Esophagus (tissue), 2 donors: ENCODE measurements at regions not wholly inside any gene's neighbourhood (a gene's known extent, or its start where the extent isn't known, plus 50 kb on each side); places are given as distances from the start of the nearest gene placed in this dataset.
"Not testable (repeated sequence)": the region's sequence is repeated elsewhere in the genome, so short reads cannot be mapped to it uniquely, and the experiment has no call there.

Experiments
- H3K27ac ChIP-seq, 2 donors: one replicate each; pipeline ENCODE4 v1.5.1; 2013; ENCODE audit warnings: low read depth in 2 of 2, mild to moderate bottlenecking in 2 of 2, inconsistent platforms in 1 of 2, low read length in 1 of 2, moderate library complexity in 1 of 2
- H3K27me3 ChIP-seq, 2 donors: one replicate each; pipeline ENCODE4 v1.6.1; 2013; ENCODE audit warnings: low read length in 2 of 2, control low read depth in 1 of 2, mild to moderate bottlenecking in 1 of 2; ENCODE audit not compliant: insufficient read depth in 2 of 2, control insufficient read depth in 1 of 2
- H3K36me3 ChIP-seq, 2 donors: one replicate each; pipeline ENCODE4 v1.6.1; 2013; ENCODE audit warnings: low read length in 1 of 2; ENCODE audit not compliant: control insufficient read depth in 2 of 2, insufficient read depth in 2 of 2
- H3K4me1 ChIP-seq, 2 donors: one replicate each; pipeline ENCODE4 v1.6.1; 2013; ENCODE audit warnings: low read length in 1 of 2; ENCODE audit not compliant: control insufficient read depth in 2 of 2, insufficient read depth in 2 of 2
- H3K4me3 ChIP-seq, 2 donors: one replicate each; pipeline ENCODE4 v1.5.1; 2013; ENCODE audit warnings: low read length in 2 of 2, mild to moderate bottlenecking in 2 of 2, low read depth in 1 of 2, moderate library complexity in 1 of 2
- H3K9me3 ChIP-seq, 2 donors: one replicate each; pipeline ENCODE4 v1.6.1; 2013; ENCODE audit warnings: mild to moderate bottlenecking in 2 of 2, low read depth in 1 of 2, low read length in 1 of 2, moderate library complexity in 1 of 2; ENCODE audit not compliant: control insufficient read depth in 2 of 2, insufficient read depth in 1 of 2
- WGBS, 2 donors: extraction: QIAGEN DNeasy Blood & Tissue Kit; methylation state at CpG; one replicate each; pipeline ENCODE4 v1.1.7; 2013; 5-methylcytosine and 5-hydroxymethylcytosine counted together
- donor health status: healthy with polysubstance abuse.
- donor health status: Bipolar disorder and iron deficiency.

DNA sequence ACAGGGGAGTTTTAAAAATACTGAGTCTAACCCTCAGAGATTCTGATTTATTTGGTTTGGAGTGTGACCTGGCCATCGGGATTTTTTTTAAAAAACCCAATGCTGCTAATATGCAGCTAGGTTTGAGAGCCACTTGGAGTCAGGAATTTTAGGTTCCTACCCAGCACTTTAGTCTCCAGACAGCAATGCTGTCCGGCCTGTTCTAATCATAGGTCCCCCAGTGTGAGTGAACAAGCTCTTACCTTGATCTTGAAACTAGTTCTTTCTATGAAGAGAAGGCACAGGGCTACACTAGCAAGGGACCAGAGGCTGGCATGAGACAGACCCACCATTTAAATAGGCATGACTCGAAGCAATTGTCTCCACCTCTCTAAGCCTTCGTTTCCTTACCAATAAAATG lies 103.5 kb downstream of the SMIM20 start:
- H3K27ac ChIP-seq = no peak overlapping the region
- H3K9me3 ChIP-seq = no peaks in the 10 kb centered on the region
- H3K27me3 ChIP-seq = no peaks in the 10 kb centered on the region
- H3K36me3 ChIP-seq = no peaks in the 10 kb centered on the region
- 83 to 96% methylated on average over 4 of the region's 4 CpGs for WGBS, 2 donors
- no peak overlapping the region for H3K4me3 ChIP-seq
- peaks cover 0 to 8% of the 10 kb centered on the region in 2 donors for H3K4me1 ChIP-seq

DNA sequence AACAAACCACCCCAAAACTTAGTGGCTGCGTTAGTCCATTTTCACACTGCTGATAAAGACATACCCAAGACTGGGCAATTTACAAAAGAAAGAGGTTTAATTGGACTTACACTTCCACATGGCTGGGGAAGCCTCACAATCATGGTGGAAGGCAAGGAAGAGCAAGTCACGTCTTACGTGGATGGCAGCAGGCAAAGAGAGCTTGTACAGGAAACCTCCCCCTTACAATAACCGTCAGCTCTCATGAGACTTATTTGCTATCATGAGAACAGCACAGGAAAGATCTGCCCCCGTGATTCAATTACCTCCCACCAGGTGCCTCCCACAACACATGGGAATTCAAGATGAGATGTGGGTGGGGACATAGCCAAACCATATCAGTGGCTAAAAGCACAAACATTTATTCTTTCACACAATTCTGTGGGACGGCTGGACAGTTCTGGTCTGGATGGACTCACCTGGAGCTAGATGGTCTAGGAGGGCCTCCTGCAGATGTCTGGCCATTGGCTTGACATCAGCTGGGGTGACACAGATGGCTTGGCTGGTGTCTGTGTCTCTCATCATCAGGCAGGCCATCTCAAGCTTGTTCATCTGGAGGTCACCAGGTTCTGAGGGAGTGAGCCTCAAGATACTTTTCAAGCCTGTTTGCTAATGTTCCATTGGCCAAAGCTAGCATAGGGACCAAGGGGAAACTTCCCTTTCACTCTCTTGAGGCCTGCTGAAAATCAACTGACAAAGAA lies 104.1 kb downstream of the SMIM20 start:
- not testable (repeated sequence) for H3K27ac ChIP-seq, H3K4me3 ChIP-seq, H3K27me3 ChIP-seq, H3K36me3 ChIP-seq, H3K4me1 ChIP-seq, H3K9me3 ChIP-seq
- WGBS, 2 donors = 73 to 79% methylated on average over 6 of the region's 6 CpGs

GRCh38 chr4:26020083-26020668 lies 106.2 kb downstream of the SMIM20 start:
- Histone ChIP-seq H3K27ac (no peak overlapping the region), H3K9me3 (no peaks in the 10 kb centered on the region), H3K27me3 (peaks cover 0 to 2% of the 10 kb centered on the region in 2 donors), H3K4me1 (peaks cover 0 to 1% of the 10 kb centered on the region in 2 donors), H3K36me3 (no peaks in the 10 kb centered on the region), H3K4me3 (no peak overlapping the region)
- WGBS, 2 donors = 54 to 61% methylated on average over 10 of the region's 10 CpGs

GRCh38 chr4:26020881-26021280 lies 106.9 kb downstream of the SMIM20 start:
- 53 to 63% methylated on average over 6 of the region's 6 CpGs for WGBS, 2 donors
- no peak overlapping the region for H3K4me3 ChIP-seq
- H3K27me3 ChIP-seq = peaks cover 0 to 2% of the 10 kb centered on the region in 2 donors
- no peaks in the 10 kb centered on the region for H3K36me3 ChIP-seq
- H3K27ac ChIP-seq = no peak overlapping the region
- no peaks in the 10 kb centered on the region for H3K4me1 ChIP-seq
- no peaks in the 10 kb centered on the region for H3K9me3 ChIP-seq

DNA sequence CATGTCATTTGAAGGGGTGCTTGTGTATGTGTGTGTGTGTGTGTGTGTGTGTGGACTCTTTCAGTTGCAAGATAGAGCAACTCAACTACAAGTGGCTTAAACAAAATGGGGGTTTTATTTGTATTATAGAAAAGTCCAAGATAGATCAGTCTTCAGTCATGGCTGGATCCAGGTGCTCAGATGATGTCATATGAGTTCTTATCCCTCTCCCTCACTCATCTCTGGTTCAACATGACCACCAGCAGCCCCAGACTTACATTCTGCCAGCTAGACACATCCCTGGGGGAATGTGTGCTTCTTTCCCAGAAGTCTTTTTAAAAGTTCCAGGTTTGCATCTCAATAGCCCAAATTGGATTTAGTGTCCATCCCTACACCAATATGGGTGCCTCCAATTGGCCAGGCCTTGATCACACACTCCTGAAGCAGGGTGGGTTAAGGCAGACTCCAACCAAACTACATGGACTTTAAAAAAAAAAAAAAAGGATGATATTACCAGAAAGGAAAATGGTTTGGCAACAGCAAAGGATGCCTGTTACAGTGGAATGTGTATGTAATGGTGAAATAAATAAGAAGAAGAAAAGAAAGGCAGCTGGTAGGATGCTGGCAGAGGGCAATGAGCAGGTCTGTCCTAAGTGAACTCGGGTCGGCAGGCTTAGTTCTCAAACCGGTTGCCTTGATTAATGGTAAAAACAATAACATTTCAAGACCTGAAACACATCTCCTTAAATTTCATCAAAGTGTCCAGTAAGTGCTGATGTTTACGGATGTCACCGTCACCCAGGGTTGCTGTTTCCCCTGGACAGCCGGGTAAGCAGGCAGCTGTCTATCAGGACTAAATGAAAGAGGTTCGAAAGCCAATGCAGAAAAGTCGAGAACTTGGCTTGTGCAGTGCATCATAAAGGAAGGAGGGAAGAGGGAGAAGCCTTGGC lies 107.7 kb downstream of the SMIM20 start:
- 25 to 28% methylated on average over 8 of the region's 8 CpGs for WGBS, 2 donors
- H3K9me3 ChIP-seq = no peaks in the 10 kb centered on the region
- no peak overlapping the region for H3K27ac ChIP-seq
- peaks cover 0 to 2% of the 10 kb centered on the region in 2 donors for H3K27me3 ChIP-seq
- H3K4me3 ChIP-seq = no peak overlapping the region
- no peaks in the 10 kb centered on the region for H3K36me3 ChIP-seq
- H3K4me1 ChIP-seq = no peaks in the 10 kb centered on the region

- Histone ChIP-seq H3K27me3 (peaks cover 0 to 2% of the 10 kb centered on the region in 2 donors), H3K36me3 (no peaks in the 10 kb centered on the region), H3K27ac (no peak overlapping the region), H3K4me1 (no peaks in the 10 kb centered on the region), H3K4me3 (no peak overlapping the region), H3K9me3 (no peaks in the 10 kb centered on the region)
- WGBS, 2 donors = 19 to 22% methylated on average over 7 of the region's 7 CpGs
Observed at GRCh38 chr4:26022346-26023202, 108.6 kb downstream of the SMIM20 start.

DNA sequence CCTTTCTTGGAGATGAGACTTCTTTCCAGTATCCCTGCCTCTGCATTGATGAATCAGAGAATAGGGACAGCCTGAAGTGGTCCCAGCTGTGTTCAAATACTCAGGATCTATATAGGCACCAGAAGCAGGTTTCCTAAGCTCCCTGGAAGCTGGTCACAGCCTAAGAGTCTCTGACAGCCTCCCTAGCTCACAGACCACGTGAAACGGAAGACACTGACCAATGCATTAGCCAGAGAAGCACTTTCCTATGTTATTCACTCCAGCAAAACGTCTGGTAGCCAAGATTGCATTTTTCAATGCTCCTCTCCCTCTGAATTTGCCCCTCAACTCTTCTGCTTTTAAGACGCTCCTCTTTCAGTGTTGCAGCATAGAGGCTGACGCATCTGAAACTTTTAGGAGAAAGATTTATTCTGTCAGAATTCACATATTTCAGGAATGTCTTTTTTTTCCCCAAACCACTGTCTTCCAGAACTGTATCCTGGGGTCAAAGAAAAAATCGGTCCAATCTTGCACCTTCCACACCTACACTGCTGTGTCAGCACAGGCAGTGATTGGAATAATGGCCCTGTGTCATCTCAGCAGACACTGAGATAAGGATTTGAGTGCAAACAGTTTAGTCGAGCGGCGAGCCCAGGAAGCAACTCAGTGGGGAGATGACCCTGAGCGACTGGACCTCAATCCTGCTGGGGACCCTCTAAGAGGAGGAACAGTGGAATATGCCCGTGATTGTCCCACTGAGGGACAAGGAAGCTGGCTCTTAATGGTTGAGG lies 109.4 kb downstream of the SMIM20 start:
- 68 to 77% methylated on average over 11 of the region's 11 CpGs for WGBS, 2 donors
- Histone ChIP-seq H3K27ac (no peak overlapping the region), H3K36me3 (no peaks in the 10 kb centered on the region), H3K9me3 (no peaks in the 10 kb centered on the region), H3K4me3 (no peak overlapping the region), H3K27me3 (peaks cover 0 to 2% of the 10 kb centered on the region in 2 donors), H3K4me1 (no peaks in the 10 kb centered on the region)

DNA sequence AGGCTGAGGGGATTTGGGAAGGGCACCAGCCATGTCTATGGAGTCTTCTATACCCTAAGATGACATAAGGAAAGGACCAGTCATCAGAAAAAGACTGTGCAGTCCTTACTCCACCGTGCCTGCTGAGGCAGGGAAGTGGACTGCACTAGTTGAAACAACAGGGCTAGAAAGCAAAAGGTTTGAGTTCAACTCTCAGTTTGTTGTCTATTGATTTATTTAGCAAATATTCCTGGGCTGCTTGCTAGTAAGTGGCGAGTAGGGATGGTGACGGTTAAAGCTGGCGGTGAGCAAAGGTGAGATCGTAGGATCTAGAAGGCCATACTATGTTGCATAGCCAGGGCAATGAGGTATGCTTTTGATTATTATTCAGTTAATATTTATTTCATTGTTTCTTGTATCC lies 110.1 kb downstream of the SMIM20 start:
- Histone ChIP-seq H3K27ac (no peak overlapping the region), H3K9me3 (no peaks in the 10 kb centered on the region), H3K4me1 (no peaks in the 10 kb centered on the region), H3K36me3 (no peaks in the 10 kb centered on the region), H3K27me3 (peaks cover 0 to 2% of the 10 kb centered on the region in 2 donors), H3K4me3 (no peak overlapping the region)
- WGBS, 2 donors = 87 to 95% methylated on average over 5 of the region's 5 CpGs
